Posterior vena cava (tissue), 2 donors: ENCODE measurements at regions not wholly inside any gene's neighbourhood (a gene's known extent, or its start where the extent isn't known, plus 50 kb on each side); places are given as distances from the start of the nearest gene placed in this dataset.
"Not testable (repeated sequence)": the region's sequence is repeated elsewhere in the genome, so short reads cannot be mapped to it uniquely, and the experiment has no call there.

ENCODE experiments used
- DNase-seq: peaks from one replicate; pipeline ENCODE4 v3.0.0-alpha.2; 2020; ENCODE audit warnings: low spot score
- intact Hi-C, 2 donors: fragments of 100-400 bp; cut with DNase I; formaldehyde crosslinking; loops; one replicate each; pipeline versions ENCODE4 v1.14.1 to v1.14.2; 2022 to 2023
- donor health status: DM: yes; HTN: yes; CAD: no.
- donor health status: DM: yes; HTN: yes; CAD: no.

DNA sequence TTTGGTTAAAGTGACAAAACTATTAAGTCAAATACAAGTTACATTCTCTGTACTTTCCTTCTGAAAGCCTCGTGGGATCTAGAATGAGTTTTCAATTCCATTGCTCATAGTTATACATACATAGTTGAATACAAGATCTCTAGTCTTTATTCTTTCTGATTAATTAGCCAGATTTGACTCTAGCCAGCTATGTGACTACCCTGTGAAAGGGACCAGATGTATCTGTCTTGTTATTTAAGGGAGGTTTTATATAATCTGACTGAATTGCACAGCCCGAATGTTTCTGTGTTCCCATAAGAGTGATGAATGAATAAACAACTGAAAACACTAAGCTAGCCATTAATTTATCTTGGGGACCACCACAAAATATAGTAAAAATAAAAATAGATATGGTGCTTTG lies 166.7 kb downstream of the TMEM167A start:
- intact Hi-C loops, result no loop called here

DNA sequence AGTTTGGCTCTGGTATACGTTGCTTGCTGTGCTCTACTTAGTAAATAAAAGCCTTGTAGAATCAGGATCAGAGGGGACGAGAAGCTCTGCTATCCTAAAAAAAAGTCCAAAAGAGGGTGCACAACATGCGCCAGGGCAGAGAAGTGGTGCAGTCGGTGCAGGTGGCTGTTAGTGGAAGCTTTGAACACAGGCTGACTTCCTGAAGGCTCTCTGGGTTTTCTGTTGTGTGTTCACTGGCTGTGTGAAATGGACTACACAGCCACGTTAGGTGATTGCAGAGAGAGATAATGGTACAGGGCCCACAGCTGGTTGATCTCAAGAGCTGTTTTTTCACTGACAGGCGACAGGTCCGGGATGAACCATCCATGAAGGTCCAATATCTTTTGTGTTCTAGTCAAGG lies 167.4 kb downstream of the TMEM167A start:
- no peak for DNase-seq
- intact Hi-C loops, result no loop called here

More for the DNA sequence above, 166.7 kb downstream of the TMEM167A start:
- no peak for DNase-seq

DNA sequence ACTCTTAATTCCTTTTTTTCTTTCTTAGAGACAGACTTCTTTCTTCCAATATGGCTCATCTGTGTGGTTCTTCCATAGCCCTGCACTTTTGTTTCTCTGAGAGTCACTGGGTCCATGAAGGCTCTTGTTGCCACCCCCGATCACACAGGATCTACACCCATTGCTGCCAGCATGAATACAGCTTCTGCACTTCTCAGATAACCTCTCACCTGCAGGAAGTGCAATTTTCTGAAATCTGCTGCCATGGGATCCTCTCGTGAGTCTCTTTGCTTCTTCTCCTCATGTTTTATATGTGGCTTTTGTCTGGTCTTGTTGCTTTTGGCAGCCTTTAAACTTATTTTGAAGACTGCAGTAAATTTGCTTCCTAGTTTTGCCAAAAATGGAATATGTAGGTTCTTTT lies 171.2 kb downstream of the TMEM167A start:
- DNase-seq, result no peak
- intact Hi-C loops, result no loop called here

DNA sequence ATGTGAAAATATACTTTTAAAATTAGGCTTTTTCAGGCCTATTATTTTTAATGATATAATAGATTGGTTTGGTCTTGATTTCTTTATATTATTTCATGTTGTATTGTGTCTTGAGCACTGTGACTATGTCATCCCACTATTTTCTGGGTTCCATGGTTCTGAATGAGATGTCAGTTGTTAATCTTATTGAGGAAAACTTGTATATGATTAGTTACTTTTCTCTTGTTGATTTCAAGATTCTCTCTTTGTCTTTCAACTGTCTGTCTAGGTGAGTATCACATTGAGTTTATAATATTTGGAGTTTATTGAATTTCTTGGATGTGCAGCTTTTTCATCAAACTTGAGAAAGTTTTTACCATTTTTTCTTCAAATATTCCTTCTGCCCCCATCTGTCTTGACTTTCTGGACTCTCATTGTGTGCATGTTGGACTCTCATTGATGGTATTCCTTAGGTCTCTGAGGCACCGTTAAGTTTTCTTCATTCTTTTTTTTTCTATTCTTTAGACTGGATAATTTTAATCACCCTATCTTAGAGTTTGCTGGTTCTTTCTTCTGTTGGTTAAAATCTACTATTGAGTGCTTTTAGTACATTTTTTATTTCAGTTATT lies 175.8 kb downstream of the TMEM167A start:
- intact Hi-C loops, result no loop called here
- no peak for DNase-seq

DNA sequence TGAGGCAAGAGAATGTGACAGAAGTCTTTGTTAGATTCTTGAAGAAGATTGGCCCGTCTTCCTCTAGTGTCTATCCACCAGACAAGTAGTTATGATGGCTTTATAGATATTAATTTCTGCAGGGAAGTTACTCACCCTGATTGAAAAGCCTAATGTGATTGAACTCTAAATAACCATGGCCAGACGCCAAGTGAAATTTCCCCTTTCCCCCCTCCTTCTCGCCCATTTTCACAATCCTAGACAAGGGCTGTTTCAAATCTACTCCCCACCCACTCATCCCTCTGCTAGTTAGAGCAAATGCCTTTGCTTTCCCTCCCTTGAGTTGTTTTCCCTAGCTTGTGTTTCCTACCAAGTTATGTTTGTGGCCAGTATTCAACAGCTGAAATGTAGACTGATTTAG lies 182.5 kb downstream of the TMEM167A start:
- intact Hi-C loops, result no loop called here
- no peak for DNase-seq

DNA sequence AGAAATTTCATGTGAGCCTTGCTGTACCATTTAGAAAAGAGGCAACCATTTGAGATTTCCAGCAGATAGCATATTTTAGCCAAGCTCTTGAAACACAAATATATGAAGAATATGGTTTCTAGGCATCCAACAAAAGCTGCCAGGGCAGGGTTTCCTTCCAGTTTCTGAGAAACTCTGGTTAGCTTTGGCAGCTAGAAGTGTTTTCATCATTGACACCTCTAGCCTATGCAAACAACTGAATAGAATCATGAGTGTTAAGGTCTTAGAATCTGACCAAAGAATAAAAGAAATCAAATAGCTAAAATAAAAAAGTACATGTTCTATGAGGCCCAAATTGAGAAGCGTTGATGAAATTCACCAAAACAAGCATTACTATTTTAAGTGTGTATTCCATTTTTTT lies 188.1 kb downstream of the TMEM167A start:
- DNase-seq, result no peak
- intact Hi-C loops, result no loop called here

DNA sequence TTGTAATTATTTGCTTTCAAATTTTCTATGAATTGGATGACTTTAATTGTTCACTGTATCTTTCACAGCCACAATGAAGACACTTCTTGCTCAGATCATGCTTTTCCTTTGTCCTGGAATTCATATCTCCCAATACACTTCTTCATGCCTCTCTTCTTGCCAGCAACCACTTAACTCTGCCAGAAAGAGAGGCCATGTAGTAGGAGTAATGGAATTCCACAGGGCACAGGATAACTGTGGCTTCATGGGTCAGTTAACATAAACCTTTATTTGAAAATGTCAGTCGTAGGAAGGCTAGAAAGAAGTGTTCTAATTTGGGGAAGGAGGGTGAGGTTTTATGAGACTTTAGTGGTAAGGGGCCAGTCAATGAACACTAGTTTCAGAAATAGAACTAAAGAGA lies 190.3 kb downstream of the TMEM167A start:
- intact Hi-C loops, result no loop called here
- no peak for DNase-seq

DNA sequence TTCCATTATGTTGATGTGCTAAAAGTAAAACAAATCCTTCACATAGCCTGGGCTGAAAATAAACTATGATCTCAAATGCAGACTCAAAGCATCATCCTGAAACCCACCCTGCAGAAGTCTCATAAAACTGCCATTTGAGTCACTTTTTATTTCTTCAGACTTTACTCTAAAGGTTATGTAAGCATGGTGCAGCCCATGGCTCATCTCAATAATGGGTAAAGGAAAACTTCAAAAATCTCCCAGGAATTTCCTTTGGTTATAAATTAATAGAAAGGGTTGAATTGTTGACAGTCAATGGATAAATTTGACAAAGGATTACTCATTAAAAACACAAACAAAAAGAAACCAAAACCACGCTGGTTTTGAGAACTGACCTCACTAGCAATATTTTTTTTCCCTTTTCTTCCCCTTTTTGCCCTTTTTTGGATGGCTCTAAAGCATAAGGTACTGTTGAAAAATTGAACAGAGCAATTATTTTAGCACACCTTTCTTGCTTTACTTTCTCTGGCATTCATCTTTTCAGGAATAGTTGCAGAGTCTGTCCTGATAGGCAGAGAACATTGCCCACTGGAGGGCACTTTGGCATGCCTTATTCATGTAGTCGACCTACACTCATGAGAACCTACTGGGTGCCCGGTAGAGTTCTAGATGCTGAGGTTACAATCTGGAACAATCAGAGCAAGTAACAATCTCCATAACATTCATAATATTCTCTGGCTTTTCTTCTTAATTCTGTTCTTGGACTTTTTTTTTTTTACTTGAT lies 191.4 kb downstream of the TMEM167A start:
- intact Hi-C loops, result no loop called here
- no peak for DNase-seq

DNA sequence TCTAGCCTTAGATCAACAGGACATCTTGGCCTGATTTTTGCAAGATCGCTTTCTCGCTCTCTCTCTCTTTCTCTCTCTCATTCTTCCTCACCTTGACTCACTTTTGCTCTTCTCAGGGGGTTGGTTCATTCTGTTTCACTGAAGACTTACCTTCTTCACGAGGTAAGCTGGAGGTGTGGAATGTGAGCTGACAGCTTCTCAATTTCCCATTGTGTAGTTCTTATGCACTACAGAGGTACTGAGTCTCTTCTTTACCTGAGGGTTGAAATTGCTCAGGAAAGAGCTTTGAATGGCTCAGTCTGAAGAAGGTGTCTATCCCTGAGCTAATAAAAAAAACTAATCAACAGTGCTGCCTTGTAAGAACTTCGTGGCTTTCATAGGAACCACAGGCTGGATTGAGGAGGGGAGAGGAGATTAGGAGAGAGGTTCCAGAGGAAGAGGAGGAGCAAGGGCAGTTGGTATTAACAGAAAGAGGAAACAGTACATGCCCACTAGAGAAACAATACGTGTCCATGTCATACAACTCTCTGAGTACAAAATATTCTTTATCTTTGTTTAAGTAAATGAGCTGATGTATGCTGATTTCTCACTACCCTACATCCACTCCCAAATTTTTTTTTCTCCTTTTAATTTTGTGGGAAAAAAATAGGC lies 192.2 kb downstream of the TMEM167A start:
- intact Hi-C loops, result no loop called here

DNA sequence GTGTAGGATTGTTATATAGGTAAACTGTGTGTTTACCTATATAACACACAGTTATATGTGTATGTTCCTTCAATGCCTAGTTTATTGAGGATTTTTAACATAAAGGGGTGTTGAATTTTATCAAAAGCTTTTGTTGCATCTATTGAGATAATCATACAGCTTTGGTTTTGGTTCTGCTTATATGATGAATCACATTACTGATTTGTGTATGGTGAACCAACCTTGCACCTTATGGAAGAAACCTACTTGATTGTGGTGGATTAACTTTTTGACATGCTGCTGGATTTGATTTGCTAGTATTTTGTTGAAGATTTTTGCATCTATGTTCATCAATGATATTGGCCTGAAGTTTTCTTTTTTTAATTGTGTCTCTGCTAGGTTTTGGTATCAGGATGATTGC lies 194.9 kb downstream of the TMEM167A start:
- DNase-seq, result no peak
- intact Hi-C loops, result no loop called here

More for the DNA sequence above, 192.2 kb downstream of the TMEM167A start:
- no peak for DNase-seq

DNA sequence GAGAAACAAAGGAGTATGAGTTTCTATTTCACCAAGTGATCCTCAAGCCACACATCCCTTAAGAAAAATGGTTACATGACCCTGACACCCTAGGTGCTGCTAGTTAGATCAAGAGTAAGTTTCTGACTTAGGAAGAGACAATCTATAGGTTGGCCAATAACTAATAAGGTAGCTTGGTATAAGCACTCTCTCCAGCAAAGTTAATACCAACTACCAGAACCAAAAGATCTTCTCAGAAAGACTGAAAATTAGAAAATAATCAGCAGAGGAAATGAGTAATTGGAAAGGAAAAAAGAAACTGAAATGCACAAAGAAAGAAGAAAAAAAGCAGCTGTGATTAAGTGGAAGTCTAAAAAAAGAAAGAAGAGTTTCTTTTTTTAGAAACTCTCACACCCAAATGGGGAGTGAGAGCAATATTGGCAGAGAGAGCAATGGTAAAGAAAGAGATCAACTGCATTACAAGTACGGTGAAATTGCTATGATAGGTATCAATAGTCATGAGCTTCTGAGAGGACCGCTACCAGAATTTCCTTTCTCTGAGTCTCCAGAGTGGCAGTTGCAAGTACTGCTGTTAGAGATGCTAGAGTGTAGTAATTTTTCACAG lies 195.5 kb downstream of the TMEM167A start:
- intact Hi-C loops, result no loop called here
- no peak for DNase-seq

DNA sequence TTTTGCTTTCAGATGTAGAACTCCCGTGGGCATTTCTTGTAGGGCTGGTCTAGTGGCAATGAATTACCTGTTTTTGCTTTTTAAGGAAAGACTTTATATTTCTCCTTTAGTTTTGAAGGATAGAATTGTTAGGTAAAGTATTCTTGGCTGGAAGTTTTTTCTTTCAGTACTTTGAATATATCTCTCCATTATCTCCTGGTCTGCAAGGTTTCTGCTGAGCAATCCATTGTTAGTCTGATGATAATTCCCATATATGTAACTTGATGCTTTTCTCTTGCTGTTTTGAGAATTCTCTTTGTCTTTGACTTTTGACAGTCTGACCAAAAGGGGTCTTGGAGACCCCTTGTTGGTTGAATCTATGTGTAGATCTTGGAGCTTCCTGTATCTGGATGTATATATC lies 198.1 kb downstream of the TMEM167A start:
- no peak for DNase-seq
- intact Hi-C loops, result no loop called here

DNA sequence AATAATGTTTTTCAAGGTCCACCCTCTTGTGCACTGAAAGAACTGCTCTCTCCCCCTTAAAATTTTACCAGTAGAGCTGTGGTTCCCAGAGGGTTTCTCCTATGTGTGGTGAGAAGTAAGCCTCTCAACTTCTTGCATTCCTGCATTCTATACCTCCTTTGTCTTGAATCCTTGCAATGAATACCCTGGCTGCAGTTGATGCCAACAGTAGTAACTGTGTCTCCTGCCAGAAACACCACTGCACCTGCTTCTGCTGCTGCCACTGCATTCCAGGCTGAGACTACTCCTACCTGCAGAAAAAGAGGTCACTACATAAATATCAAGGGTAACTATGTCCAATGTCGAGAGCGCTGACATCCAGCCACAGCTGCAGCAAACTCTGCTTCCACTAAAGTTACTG lies 203.7 kb downstream of the TMEM167A start:
- intact Hi-C loops, result no loop called here
- no peak for DNase-seq

DNA sequence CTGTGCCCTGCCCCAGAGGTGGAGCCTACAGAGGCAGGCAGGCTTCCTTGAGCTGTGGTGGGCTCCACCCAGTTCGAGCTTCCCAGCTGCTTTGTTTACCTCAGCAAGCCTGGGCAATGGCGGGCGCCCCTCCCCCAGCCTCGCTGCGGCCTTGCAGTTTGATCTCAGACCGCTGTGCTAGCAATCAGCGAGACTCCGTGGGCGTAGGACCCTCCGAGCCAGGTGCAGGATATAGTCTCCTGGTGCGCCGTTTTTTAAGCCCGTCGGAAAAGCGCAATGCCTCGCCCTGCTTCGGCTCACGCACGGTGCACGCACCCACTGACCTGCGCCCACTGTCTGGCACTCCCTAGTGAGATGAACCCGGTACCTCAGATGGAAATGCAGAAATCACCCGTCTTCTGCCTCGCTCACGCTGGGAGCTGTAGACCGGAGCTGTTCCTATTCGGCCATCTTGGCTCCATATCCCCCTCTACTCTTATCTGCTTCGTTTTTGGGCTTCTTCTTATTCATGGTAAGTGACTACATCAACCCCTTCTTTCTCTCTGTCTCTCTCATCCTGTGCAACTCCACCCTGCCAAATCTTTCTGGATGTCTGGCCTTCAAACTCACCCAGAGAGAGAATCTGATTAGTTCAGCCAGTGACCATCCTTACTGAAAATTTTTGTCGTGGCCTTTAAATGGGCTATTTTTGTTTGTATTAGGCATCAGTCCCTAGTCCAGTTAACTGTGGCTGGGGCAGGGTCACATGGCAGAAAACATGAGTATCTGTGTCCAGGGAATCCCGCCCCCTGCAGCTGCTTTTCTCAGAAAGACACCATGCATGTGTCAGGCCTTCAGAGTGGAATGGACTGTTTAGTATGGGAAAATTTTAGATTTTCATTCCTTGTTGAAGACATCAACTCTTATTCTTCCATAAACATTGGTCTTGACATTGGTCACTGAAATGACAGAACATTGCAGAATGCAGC lies 204.6 kb downstream of the TMEM167A start:
- intact Hi-C loops, DNase-seq: not testable (repeated sequence)

DNA sequence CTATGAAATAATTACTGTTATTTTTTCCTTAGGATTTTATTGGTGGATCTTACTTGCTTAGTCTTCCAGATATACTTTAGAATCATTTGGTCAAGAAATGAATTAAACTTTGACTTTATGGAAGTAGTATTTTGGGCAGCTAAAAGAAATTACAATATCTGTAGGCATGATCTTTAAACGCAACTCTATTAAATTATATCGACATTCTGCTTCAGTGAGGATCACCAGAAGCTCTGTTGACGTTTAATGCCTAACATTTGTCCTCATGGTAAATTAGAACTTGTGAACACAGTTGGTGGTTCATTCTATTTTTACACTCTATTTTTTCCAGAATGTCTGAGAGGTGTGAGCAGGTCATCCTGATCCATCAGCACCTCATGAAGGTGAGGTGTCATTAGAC lies 211.6 kb downstream of the TMEM167A start:
- intact Hi-C loops, result no loop called here
- no peak for DNase-seq

DNA sequence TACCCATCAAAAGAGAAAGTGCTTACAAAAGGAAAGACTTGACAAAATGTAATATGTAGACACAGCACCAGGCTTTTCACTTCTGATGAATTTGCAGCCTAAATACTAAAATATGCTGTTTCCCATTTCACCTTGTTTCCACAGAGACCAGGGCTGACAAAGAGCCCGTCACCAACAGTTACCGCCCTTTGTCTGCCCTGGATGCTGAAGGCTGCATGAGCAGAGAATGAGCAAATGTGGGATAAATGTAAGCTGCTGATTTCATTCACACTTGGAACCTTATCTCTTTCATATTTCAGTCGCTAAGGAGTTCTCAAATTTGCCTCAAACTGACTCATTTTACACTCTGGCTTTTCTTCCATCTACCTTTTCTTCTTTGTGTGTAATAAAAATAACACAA lies 213.9 kb downstream of the TMEM167A start:
- intact Hi-C loops, result no loop called here
- no peak for DNase-seq

DNA sequence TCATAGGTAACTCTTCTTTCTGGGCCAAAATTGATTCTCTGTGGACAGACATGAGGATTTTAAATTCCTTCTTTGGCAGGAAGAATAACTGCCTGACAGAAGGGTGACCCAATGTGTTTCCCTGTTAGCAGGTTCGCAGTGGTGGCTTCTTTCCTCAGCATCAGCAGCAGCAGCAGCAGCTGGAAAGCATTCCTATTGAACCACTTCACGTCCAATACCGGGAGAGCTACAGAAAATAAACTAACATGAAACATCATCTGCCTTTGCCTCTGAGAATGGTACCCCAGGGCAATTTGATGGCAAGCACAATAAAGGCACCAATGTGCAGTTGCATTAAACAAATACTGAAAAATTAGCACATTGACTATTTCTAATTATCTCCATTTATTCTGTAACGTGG lies 214.5 kb downstream of the TMEM167A start:
- no peak for DNase-seq
- intact Hi-C loops, result no loop called here

DNA sequence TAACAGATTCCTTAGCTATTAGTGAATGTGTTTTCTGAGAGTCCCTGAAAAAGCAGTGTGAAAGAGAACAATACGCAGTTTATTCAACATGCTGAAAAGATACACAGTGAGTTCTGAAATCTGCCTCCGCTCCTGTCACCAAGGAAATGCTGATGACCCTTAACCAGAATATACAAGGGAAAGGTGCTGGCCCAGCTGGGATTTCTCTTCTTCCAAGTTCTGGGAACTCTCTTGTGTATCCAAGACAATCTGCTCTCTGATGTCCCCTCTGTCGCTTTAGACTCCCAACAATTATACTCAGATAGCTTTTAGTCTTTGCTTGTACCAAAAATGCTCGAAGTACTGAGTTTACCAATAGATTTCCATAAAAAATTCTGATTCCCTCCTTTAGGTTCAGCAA lies 214.9 kb downstream of the TMEM167A start:
- DNase-seq, result no peak
- intact Hi-C loops, result no loop called here

DNA sequence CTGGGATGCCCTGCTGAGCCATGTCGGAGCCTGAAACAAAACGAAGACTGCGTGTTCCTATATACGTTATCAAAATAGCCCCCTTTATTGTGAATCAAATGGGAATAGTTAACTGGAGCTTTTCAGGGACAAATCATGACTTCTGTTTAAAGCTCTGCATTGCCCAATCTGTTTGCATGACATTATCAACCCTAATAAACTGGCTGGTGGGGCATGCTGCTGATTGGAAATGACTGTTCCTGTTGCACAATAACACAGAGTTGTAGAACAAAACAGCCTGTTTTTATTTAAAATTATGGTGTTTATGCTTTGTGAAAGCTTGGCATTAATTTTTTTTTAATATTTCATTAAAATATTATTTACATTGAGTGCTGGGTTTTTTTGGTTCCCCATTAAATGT lies 215.5 kb downstream of the TMEM167A start:
- no peak for DNase-seq
- intact Hi-C loops, result no loop called here
